ENCODE measurements at regions not wholly inside any gene's neighbourhood (a gene's known extent, or its start where the extent isn't known, plus 50 kb on each side); places are given as distances from the start of the nearest gene placed in this dataset.

DNA sequence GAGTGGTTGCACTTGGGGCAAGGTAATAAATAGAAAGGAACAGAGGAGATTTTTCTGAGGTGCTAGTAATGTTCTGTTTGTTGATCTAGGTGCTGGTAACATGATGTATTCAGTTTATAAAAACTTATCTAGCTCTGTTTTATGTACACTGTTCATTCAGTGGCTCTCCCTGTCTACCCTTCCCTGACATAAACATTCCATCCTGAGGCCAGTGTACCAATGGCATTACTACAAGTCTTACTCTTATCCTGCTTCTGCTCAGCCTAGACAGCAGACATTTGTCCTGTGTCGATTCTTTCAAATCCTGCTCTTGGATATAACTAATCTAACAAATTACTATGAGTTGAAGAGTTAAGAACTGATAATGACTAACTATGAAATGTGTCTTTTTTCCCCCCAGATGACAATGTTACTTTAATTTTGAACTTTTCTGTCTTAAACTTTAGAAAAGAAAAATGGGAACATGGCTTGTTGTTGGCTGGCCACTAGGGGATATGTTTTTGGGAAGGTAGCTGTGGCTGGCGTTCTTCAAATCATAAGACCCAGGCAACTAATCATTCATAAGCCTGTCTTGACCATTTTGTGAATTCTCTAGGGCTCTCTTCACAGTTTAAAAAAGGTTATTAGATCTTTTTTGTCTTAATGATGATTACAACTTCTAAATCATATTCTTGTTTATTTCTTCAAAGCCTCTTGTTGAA, 390.9 kb downstream of the PBX1 start:
- no peak for DNase-seq (ENCODE audit: low read depth, low spot score)

- DNase-seq (ENCODE audit: low read depth, low spot score): no peak
Measured at GRCh38 chr1:164948101-164948500, 389.1 kb downstream of the PBX1 start.

- DNase-seq (ENCODE audit: low read depth, low spot score): no peak
Measured at GRCh38 chr1:164937291-164937690, 378.3 kb downstream of the PBX1 start.

- no peak for DNase-seq (ENCODE audit: low read depth, low spot score)
Measured at GRCh38 chr1:164932580-164932979, 373.6 kb downstream of the PBX1 start.

DNA sequence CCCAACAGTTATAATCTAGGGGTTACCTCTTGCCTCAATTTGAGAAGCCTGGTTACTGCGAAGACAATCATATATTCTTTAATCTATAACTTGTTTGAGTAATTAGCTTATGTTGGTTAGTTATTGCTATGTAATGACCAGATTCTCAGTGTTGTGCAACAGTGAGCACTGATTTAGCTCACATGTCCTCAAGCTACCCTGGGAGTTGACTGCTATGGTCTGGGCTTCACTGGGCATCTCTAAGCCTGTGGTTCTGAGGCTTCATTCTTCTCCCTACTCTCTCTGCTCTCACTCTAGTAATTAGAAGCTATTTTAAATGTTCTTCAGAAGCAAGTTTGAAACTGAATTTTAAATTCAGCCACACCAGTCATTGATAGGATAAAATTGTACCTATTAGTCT, 371.8 kb downstream of the PBX1 start:
- no peak for DNase-seq (ENCODE audit: low read depth, low spot score)

- no peak for DNase-seq (ENCODE audit: low read depth, low spot score)
Measured at GRCh38 chr1:164930241-164930640, 371.3 kb downstream of the PBX1 start.

- no peak for DNase-seq (ENCODE audit: low read depth, low spot score)
Measured at GRCh38 chr1:164928232-164928812, 369.3 kb downstream of the PBX1 start.

DNA sequence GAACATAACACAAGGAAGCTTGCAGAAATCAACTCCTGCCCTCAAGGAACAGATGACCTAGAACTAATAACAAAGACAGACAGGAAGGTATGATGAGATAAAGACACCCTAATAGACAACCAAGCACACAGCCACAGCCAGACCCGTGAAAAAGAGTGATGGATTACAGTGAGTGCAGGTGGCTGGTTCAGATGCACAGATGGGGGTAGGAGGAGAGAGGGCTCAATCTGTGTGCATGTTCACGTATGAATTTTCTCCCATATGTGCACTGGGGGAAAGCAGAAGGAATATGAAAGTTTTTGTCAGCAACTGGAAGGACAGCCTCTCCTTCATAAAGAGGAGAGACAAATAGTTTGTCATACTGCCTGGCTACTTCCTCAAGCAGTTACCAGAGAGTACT, 367.1 kb downstream of the PBX1 start:
- DNase-seq (ENCODE audit: low read depth, low spot score): no peak

DNA sequence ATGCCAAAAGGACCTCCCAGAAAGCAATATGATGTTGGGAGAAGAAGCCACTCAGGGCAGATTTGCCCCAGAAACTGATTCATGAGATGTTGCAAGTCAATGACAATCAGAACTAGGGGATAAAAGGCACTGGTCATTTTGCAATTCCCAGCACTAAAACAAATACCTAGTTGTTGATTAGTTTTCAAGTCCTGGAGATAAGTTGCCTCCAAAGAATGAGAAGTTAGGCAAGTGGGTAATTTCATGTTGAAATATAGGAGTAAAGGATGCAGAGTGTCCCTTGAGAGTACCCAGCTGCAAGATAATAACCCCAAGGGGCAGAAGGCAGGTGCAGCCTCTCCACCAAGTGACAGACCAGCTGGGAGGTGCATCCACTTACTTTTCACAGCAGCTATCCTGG, 363.6 kb downstream of the PBX1 start:
- DNase-seq (ENCODE audit: low read depth, low spot score): no peak

DNA sequence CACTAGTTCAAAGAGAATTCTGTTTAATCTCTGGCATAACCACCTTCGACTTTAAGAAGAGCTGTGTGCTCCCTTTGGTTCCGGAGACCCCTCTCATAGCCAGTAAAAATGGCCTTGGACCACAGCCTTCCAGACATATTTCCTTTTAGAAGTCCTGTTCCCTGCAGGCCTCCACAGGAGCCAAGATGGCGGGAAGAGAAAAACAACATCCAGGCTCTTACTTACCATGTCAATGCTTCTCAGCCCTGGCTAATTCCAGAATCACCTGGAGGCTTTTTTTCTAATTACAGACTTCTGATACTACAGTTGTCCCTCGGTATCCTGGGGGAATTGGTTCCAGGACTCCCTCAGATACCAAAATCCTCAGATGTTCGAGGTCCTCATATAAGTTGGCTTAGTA, 362.5 kb downstream of the PBX1 start:
- no peak for DNase-seq (ENCODE audit: low read depth, low spot score)

DNA sequence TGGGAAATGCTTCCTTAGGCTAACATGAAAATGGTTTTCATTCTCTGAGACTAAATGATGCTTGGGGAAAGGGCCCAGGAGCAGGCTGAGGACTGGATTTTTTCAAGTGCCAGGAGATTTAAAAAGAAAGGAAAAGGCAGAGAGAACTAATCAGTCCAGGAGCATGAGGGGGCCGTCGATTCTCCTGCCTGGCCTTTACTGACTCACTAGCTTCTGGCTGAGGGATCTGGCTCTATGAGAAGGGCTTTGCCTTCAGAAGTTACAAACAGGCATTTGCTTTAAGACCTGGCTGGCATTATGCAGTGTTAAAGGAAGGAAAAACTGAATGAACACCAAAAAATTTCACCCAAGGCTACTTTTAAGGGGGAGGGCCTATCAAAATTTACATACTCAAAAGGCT, 359.2 kb downstream of the PBX1 start:
- DNase-seq (ENCODE audit: low read depth, low spot score): no peak

- peak; percentile 59 for DNase-seq (ENCODE audit: low read depth, low spot score)
Measured at GRCh38 chr1:164914208-164914607, 355.2 kb downstream of the PBX1 start.

- no peak for DNase-seq (ENCODE audit: low read depth, low spot score)
Measured at GRCh38 chr1:164912290-164912689, 353.3 kb downstream of the PBX1 start.

GRCh38 chr1:164910671-164911070, 351.7 kb downstream of the PBX1 start:
- DNase-seq (ENCODE audit: low read depth, low spot score): no peak

- peak; percentile 28 for DNase-seq (ENCODE audit: low read depth, low spot score)
Measured at GRCh38 chr1:164907666-164908065, 348.7 kb downstream of the PBX1 start.

- DNase-seq (ENCODE audit: low read depth, low spot score): no peak
Measured at GRCh38 chr1:164905869-164906268, 346.9 kb downstream of the PBX1 start.

DNA sequence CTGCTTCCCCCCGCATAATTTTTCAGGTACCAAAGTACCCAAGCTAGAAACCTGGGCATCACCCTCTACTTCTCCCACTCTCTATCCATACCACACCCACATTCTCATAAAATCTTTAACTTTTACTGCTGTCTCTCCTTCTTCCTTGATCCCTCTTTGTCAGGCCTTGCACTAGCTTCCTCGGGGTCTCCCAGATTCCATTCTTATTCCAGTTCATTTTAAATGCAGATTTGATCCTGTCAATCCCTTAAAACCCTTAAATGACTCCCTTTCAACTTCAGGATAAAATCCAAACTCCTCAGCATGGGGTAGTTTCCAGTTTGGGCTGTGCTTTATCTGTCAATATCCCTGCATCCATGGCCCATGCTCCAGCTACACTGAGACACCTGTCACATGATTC, 343.5 kb downstream of the PBX1 start:
- no peak for DNase-seq (ENCODE audit: low read depth, low spot score)
